GM12878 (cell line): ENCODE measurements at regions not wholly inside any gene's neighbourhood (a gene's known extent, or its start where the extent isn't known, plus 50 kb on each side); places are given as distances from the start of the nearest gene placed in this dataset.

Source experiments
- ATAC-seq: fragments of 200-7000 bp; cut with Tn5 transposase; 3 replicates; pipeline ENCODE4 v1.9.1; 2020; ENCODE audit warnings: mild to moderate bottlenecking, moderate library complexity
- BruUV-seq: library from RNA; stranded (reverse); fragments of 400-500 nt; replicated peaks from 2 replicates; lab custom pipeline; 2021; lab: Mats Ljungman, UMichigan
- CTCF ChIA-PET: fragments of 300-600 bp; sonication (Branson Sonifier 250); formaldehyde crosslinking; extraction: SDS; loops from one replicate; lab custom pipeline; 2021; ENCODE audit warnings: inconsistent platforms; lab: Yijun Ruan, JAX
- POLR2A ChIA-PET: fragments of 350-600 bp; formaldehyde crosslinking; extraction: SDS; loops from one replicate; lab custom pipeline; 2021; ENCODE audit warnings: inconsistent platforms; lab: Charles Lee
- RAD21 ChIA-PET: fragments of 300-600 bp; sonication (Branson Sonifier 250); formaldehyde crosslinking; loops from one replicate; lab custom pipeline; 2023; ENCODE audit warnings: antibody characterized with exemption; ENCODE audit not compliant: unreplicated experiment; lab: Charles Lee
- SMC1A ChIA-PET: fragments of 300-600 bp; sonication (Branson Sonifier 250); formaldehyde crosslinking; loops from one replicate; lab custom pipeline; 2023; ENCODE audit not compliant: unreplicated experiment, uncharacterized antibody; lab: Charles Lee
- DNase-seq: peaks from one replicate; pipeline ENCODE4 v3.0.0-alpha.2; 2011; ENCODE audit warnings: low read depth, low spot score
- FAIRE-seq: peaks from 3 replicates; lab custom pipeline; 2011; peaks lifted over from hg19 to GRCh38; lab: Jason Lieb, UNC
- H2AFZ ChIP-seq: 2 replicates; pipeline ENCODE4 v1.6.0; 2011; ENCODE audit warnings: low read depth, low read length, control low read depth; ENCODE audit not compliant: control insufficient read depth
- H3K27ac ChIP-seq: 2 replicates; pipeline ENCODE4 v1.5.1; 2011; ENCODE audit warnings: control low read depth; ENCODE audit not compliant: control insufficient read depth, insufficient read depth
- H3K27me3 ChIP-seq, 2 experiments: replicated peaks in 1 of 2; 2 replicates each; pipeline versions ENCODE4 v1.6.0 to v1.6.1; 2011; ENCODE audit warnings: low read length in 1 of 2; ENCODE audit not compliant: control insufficient read depth in 2 of 2, insufficient read depth in 2 of 2
- H3K36me3 ChIP-seq, 2 experiments: 2 replicates each; pipeline ENCODE4 v1.5.1; 2011; ENCODE audit warnings: low read length in 1 of 2; ENCODE audit not compliant: control insufficient read depth in 2 of 2, insufficient read depth in 2 of 2
- H3K4me1 ChIP-seq: 2 replicates; pipeline ENCODE4 v1.6.1; 2011; ENCODE audit warnings: mild to moderate bottlenecking, low read length, moderate library complexity, mixed read lengths; ENCODE audit not compliant: control insufficient read depth, insufficient read depth
- H3K4me2 ChIP-seq: 2 replicates; pipeline ENCODE4 v1.6.0; 2011; ENCODE audit warnings: control low read depth; ENCODE audit not compliant: control insufficient read depth, insufficient read depth
- H3K4me3 ChIP-seq: fragments of 200-600 bp; sonication (generic); 2 replicates; pipeline ENCODE4 v1.5.1; 2016
- H3K79me2 ChIP-seq: 2 replicates; pipeline ENCODE4 v1.6.0; 2011; ENCODE audit warnings: low read length; ENCODE audit not compliant: control insufficient read depth, insufficient read depth
- H3K9ac ChIP-seq: 2 replicates; pipeline ENCODE4 v1.8.0; 2011; ENCODE audit warnings: low read length, control low read depth, mixed read lengths; ENCODE audit not compliant: control insufficient read depth, insufficient read depth
- H3K9me3 ChIP-seq: replicated peaks from 3 replicates; pipeline ENCODE4 v1.5.1; 2011; ENCODE audit warnings: mild to moderate bottlenecking, low read length; ENCODE audit not compliant: control insufficient read depth, insufficient read depth
- H4K20me1 ChIP-seq: 2 replicates; pipeline ENCODE4 v1.6.0; 2011; ENCODE audit not compliant: control insufficient read depth, insufficient read depth
- MTA3 ChIP-seq: IDR thresholded peaks from 2 replicates; pipeline ENCODE4 v1.6.1; 2012; ENCODE audit warnings: low read length, inconsistent platforms, borderline replicate concordance
- SREBF1 ChIP-seq: IDR thresholded peaks from 2 replicates; pipeline ENCODE4 v1.6.1; 2012; ENCODE audit warnings: mild to moderate bottlenecking, low read length
- SREBF2 ChIP-seq: IDR thresholded peaks from 2 replicates; pipeline ENCODE4 v1.6.1; 2012; ENCODE audit warnings: mild to moderate bottlenecking, low read length
- WGBS: methylation state at CpG from one replicate; pipeline ENCODE4 v1.1.6; 2016; ENCODE audit warnings: low lambda C conversion rate; ENCODE audit not compliant: insufficient replicate concordance, insufficient coverage; ENCODE audit errors: missing lambda C conversion rate; 5-methylcytosine and 5-hydroxymethylcytosine counted together
- in situ Hi-C: fragments of 300-500 bp; cut with MboI; formaldehyde crosslinking; loops from 9 replicates; pipeline ENCODE4 v1.14.3; 2018; ENCODE audit warnings: mixed read lengths
- intact Hi-C: fragments of 100-400 bp; cut with micrococcal nuclease; formaldehyde crosslinking; loops from one replicate; pipeline ENCODE4 v1.14.2; 2022; ENCODE audit not compliant: unreplicated experiment
- TF ChIP-seq, protein P1 (sequence below): fragments of 450-650 bp; IDR thresholded peaks from 2 replicates; pipeline ENCODE4 v1.6.1; 2016; ENCODE audit warnings: mild to moderate bottlenecking, moderate library complexity, borderline replicate concordance

DNA sequence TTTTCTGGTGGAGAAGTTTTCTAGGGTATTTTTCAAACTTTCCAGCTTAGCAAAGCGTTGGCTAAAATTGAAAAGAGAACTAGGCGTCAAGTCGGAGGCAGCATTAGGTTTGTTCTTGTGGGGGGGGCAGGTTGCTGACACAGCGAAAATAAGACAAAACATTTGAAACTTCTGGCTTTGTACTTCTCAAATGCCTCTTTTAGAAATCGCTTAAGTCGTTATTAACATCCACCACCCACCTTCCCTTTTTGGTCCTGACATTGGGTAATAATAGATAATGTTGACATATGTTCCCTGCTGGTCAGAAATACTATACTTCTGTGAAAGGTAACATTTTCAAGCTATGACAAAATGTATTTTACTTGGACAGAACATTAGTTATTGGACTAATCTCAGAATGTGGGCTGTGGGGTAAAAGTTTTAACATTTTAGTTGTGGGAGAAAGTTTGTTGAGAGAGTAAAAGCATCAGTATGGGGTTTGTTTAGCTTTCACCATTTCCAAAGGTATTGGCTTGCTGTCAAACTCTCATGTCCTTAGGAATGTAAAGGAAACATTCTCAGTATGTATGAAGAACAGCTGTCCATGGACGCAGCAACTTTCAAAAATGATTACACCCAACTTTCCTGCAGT is 88.1 kb upstream of the ZEB2 start (continued):
- TF ChIP-seq SREBF1: no peak
- no peak for TF ChIP-seq MTA3

- Histone ChIP-seq H3K36me3 (no peaks in the 10 kb centered on the region), H3K79me2 (no peaks in the 10 kb centered on the region), H4K20me1 (no peaks in the 10 kb centered on the region), H2AFZ (no peak overlapping the region), H3K27me3 (peaks cover 0 to 2% of the 10 kb centered on the region in 2 experiments; a peak in 1 of 4 replicates), H3K9ac (no peak overlapping the region; the same call in 1 of the 2 replicates), H3K4me1 (no peaks in the 10 kb centered on the region), H3K27ac (no peak overlapping the region), H3K4me2 (no peak overlapping the region), H3K4me3 (no peak overlapping the region), H3K9me3 (no peaks in the 10 kb centered on the region; the same call in 1 of the 3 replicates)
- WGBS: 17% methylated on average over 8 of the region's 8 CpGs
- ChIA-PET CTCF (no interaction called here), RAD21 (no interaction called here), POLR2A (no interaction called here), SMC1A (interaction anchor here (1.0 to 2.0 kb wide), 2 partner anchors 11 to 16 kb away, joined by 3 to 10 read pairs; no protein-coding TSS in a partner anchor)
- FAIRE-seq (peak; percentile 56), DNase-seq (no peak), ATAC-seq (no peak)
- in situ Hi-C loops: no loop called here
- intact Hi-C loops: no loop called here
- TF ChIP-seq SREBF2: no peak
- TF ChIP-seq, protein P1, sequence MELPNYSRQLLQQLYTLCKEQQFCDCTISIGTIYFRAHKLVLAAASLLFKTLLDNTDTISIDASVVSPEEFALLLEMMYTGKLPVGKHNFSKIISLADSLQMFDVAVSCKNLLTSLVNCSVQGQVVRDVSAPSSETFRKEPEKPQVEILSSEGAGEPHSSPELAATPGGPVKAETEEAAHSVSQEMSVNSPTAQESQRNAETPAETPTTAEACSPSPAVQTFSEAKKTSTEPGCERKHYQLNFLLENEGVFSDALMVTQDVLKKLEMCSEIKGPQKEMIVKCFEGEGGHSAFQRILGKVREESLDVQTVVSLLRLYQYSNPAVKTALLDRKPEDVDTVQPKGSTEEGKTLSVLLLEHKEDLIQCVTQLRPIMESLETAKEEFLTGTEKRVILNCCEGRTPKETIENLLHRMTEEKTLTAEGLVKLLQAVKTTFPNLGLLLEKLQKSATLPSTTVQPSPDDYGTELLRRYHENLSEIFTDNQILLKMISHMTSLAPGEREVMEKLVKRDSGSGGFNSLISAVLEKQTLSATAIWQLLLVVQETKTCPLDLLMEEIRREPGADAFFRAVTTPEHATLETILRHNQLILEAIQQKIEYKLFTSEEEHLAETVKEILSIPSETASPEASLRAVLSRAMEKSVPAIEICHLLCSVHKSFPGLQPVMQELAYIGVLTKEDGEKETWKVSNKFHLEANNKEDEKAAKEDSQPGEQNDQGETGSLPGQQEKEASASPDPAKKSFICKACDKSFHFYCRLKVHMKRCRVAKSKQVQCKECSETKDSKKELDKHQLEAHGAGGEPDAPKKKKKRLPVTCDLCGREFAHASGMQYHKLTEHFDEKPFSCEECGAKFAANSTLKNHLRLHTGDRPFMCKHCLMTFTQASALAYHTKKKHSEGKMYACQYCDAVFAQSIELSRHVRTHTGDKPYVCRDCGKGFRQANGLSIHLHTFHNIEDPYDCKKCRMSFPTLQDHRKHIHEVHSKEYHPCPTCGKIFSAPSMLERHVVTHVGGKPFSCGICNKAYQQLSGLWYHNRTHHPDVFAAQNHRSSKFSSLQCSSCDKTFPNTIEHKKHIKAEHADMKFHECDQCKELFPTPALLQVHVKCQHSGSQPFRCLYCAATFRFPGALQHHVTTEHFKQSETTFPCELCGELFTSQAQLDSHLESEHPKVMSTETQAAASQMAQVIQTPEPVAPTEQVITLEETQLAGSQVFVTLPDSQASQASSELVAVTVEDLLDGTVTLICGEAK: no peak
- BruUV-seq: no TSS peak
These were observed 87.2 kb upstream of the ZEB2 start for GRCh38 chr2:144607099-144607498.
